ENCODE measurements at regions not wholly inside any gene's neighbourhood (a gene's known extent, or its start where the extent isn't known, plus 50 kb on each side); places are given as distances from the start of the nearest gene placed in this dataset.
A peak's percentile ranks its signal among the peaks of the same experiment; 100 is the strongest.

GRCh38 chr15:38071211-38071972, 137.0 kb downstream of the TMCO5A start:
- peaks cover 79% of the 10 kb centered on the region for H3K4me1 Mint-ChIP-seq
- no peaks in the 10 kb centered on the region for H3K9me3 Mint-ChIP-seq
- DNase-seq (ENCODE audit: low spot score in 2 of 2, unreplicated experiment in 2 of 2) = peak in 1 of 2 experiments; percentile 40
- H3K27ac Mint-ChIP-seq = peak overlapping the region; percentile 98
- peak overlapping the region; percentile 72 for H3K4me3 Mint-ChIP-seq
- H3K36me3 Mint-ChIP-seq = no peaks in the 10 kb centered on the region
- no peak for TF ChIP-seq CTCF (IDR thresholded peaks at IDR 0.05; ENCODE audit: unreplicated experiment)
- H3K27me3 Mint-ChIP-seq (ENCODE audit: low read depth) = no peaks in the 10 kb centered on the region

GRCh38 chr15:38072007-38072347, 137.5 kb downstream of the TMCO5A start:
- no peaks in the 10 kb centered on the region for H3K27me3 Mint-ChIP-seq (ENCODE audit: low read depth)
- TF ChIP-seq CTCF (IDR thresholded peaks at IDR 0.05; ENCODE audit: unreplicated experiment) = no peak
- H3K4me3 Mint-ChIP-seq = peak overlapping the region; percentile 72
- H3K4me1 Mint-ChIP-seq = peaks cover 78% of the 10 kb centered on the region
- no peaks in the 10 kb centered on the region for H3K36me3 Mint-ChIP-seq
- H3K9me3 Mint-ChIP-seq = no peaks in the 10 kb centered on the region
- no peak for DNase-seq (ENCODE audit: low spot score in 2 of 2, unreplicated experiment in 2 of 2)
- peak overlapping the region; percentile 98 for H3K27ac Mint-ChIP-seq

GRCh38 chr15:38072348-38073177, 138.1 kb downstream of the TMCO5A start:
- DNase-seq (ENCODE audit: low spot score in 2 of 2, unreplicated experiment in 2 of 2) = peak; percentile 69 to 87
- no peaks in the 10 kb centered on the region for H3K27me3 Mint-ChIP-seq (ENCODE audit: low read depth)
- peak overlapping the region; percentile 72 for H3K4me3 Mint-ChIP-seq
- TF ChIP-seq CTCF (IDR thresholded peaks at IDR 0.05; ENCODE audit: unreplicated experiment) = no peak
- H3K36me3 Mint-ChIP-seq = no peaks in the 10 kb centered on the region
- peaks cover 77% of the 10 kb centered on the region for H3K4me1 Mint-ChIP-seq
- no peaks in the 10 kb centered on the region for H3K9me3 Mint-ChIP-seq
- peak overlapping the region; percentile 99 for H3K27ac Mint-ChIP-seq

GRCh38 chr15:38073178-38073946, 138.9 kb downstream of the TMCO5A start:
- DNase-seq (ENCODE audit: low spot score in 2 of 2, unreplicated experiment in 2 of 2) = peak in 1 of 2 experiments; percentile 42
- peak overlapping the region; percentile 99 for H3K27ac Mint-ChIP-seq
- peak overlapping the region; percentile 72 for H3K4me3 Mint-ChIP-seq
- H3K27me3 Mint-ChIP-seq (ENCODE audit: low read depth) = no peaks in the 10 kb centered on the region
- TF ChIP-seq CTCF (IDR thresholded peaks at IDR 0.05; ENCODE audit: unreplicated experiment) = no peak
- H3K4me1 Mint-ChIP-seq = peaks cover 72% of the 10 kb centered on the region
- no peaks in the 10 kb centered on the region for H3K36me3 Mint-ChIP-seq
- no peaks in the 10 kb centered on the region for H3K9me3 Mint-ChIP-seq

GRCh38 chr15:38074029-38074428, 139.6 kb downstream of the TMCO5A start:
- TF ChIP-seq CTCF (IDR thresholded peaks at IDR 0.05; ENCODE audit: unreplicated experiment) = no peak
- DNase-seq (ENCODE audit: low spot score in 2 of 2, unreplicated experiment in 2 of 2) = no peak
- Mint-ChIP-seq H3K9me3 (no peaks in the 10 kb centered on the region), H3K27ac (peak overlapping the region; percentile 99), H3K4me3 (no peak overlapping the region), H3K36me3 (no peaks in the 10 kb centered on the region), H3K4me1 (peaks cover 65% of the 10 kb centered on the region), H3K27me3 (ENCODE audit: low read depth) (no peaks in the 10 kb centered on the region)

All from mesothelial cell of epicardium (in vitro differentiated cells).